Fibroblast of skin of back (primary cell): ENCODE measurements at regions not wholly inside any gene's neighbourhood (a gene's known extent, or its start where the extent isn't known, plus 50 kb on each side); places are given as distances from the start of the nearest gene placed in this dataset.

ENCODE experiments used
- DNase-seq: peaks from one replicate; pipeline ENCODE4 v3.0.0-alpha.2; 2013

DNA sequence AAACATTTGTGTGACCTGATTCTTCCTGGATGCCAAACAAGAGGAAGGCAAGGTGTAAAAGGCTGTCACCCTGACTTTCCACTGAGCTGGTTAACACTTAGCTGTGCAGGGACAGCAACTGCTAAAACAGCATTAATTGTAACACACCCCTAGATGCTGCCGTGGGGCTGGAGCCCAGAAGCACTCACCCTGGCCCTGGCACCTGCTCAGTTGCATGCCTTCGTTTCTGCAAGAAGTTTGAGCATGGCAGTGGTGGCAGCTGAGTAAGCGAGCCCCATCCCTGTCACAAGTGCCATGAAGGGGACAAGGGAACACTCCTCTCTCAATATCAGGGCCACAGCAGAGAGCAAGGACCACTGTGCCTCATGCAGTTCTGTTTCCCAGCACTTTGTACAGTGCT, 330.2 kb downstream of the TMEM114 start:
- no peak for DNase-seq

DNA sequence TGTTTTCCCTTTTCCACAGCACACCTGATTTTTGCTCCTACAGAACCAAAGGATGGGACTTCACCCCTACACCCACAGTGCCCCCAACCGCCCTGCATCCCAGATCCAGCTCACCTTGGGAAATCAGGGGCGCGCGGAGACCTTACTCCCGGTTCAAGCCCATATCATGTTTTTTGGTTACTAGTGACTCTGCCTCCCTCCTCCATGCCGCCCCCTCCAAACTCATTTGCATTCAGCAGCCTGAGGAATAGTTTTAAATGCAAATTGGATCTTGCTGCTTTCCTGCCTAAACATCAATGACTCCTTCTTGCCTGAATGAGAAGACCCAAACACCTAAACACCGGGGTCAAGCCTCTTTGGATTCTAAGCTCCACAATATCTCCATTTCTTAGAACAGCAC, 331.8 kb downstream of the TMEM114 start:
- no peak for DNase-seq

DNA sequence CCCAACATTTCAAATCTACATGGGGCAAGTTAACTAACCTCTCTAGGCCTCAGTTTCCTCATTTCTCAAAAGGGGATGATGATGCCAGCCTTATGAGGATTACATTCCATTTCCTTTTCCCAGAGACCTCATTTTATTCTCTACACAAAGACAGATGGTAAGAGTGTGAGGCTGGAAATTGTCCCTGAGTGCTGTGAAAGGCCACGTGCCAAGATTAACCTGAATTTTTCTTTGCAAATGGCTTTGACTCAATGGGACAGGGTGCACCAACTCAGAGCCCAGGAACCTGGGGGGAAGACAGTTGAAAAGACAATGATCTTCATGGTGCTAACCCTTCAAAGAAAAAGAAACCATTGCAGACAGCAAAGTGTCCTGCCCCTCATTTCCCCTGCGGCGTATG, 332.8 kb downstream of the TMEM114 start:
- DNase-seq = no peak

GRCh38 chr16:8254405-8254804, 335.9 kb downstream of the TMEM114 start:
- no peak for DNase-seq

DNA sequence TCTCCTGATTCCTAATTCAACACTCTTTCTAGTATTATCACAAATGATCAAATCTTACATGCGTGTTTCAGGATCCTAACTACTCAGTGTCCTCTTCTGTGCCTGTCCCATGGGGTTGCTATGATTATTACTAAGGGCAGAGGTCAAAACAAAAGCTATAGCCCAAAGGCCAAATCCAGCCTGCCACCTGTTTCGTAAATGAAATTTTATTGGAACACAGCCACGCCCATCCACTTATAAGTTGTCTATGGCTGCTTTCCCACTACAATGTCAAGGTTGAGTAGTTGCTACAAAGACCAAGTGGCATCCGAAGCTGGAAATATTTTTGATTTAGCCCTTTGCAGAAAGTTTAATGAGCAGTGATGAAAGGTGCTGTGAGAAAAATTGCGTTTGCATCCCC, 336.6 kb downstream of the TMEM114 start:
- no peak for DNase-seq

GRCh38 chr16:8251727-8252126, 338.6 kb downstream of the TMEM114 start:
- no peak for DNase-seq

GRCh38 chr16:8251298-8251697, 339.0 kb downstream of the TMEM114 start:
- DNase-seq = no peak

DNA sequence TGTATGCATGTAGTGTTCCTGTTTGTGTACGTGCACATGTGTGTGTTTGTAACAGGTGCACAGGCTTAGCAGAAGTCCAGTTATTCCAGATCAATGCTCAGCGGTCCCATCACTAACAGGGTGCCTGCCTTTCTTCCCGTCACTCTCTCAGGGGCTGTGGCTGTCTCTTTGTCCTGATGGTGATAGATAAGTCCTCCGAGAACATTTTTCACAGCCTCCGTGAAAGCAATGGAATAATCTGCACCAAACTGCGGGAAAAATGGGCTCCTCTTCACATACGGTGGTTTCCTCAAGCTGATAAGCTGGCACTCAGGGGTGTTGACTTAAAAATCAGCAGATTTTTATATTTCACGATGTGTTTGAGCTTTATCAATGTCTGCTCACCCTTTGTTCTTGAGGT, 342.3 kb downstream of the TMEM114 start:
- no peak for DNase-seq

DNA sequence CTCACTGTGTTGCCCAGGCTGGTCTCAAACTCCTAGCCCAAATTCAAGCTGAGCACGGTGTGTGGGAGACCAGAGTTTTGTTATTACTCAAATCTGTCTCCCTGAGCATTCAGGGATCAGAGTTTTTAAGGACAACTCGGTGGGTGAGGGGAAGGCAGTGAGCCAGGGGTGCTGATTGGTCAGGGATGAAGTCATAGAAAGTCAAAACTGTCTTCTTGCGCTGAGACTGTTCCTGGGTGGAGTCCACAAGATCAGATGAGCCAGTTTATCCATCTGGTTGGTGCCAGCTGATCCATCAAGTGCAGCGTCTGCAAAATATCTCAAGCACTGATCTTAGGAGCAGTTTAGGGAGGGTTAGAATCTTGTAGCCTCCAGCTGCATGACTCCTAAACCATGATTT, 346.3 kb downstream of the TMEM114 start:
- DNase-seq = no peak

DNA sequence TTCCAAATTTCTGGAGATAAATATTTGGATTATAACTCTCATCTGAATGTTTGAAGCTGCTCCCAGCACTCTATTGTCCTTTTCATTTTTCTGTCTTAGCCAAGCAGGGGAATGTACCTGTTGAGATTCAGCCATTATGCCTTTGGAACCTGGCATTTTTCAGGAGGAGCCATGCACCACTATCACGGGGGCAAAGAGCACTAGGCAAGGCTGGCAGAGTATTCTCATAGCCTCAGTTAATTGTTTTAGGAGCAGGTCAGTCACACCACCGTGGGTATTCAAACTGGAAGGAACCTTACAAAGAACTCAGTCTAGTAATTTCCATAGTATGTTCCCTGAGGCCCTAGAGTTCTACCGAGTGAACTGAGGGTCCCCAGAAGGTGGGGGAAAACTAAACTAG, 348.9 kb downstream of the TMEM114 start:
- no peak for DNase-seq

DNA sequence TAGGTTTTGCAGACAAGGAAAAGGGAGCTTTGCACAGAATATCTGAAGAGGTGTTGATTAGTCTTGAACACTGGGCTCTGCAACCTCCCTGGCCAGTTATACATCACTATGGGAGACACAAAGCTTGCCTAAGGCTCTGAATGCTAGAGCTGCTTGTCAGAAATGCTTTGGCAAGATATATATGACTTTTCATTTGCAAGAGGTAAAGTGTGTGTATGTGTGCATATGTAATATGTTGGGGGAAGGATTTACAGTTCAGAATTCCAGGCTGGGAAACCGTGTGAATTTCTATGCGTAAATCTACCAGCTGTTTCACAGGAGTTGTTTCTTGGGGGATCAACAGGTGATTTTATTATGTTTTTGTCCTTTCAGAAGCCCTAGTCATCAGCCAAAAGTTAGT, 350.9 kb downstream of the TMEM114 start:
- no peak for DNase-seq

GRCh38 chr16:8237452-8237851, 352.9 kb downstream of the TMEM114 start:
- DNase-seq = no peak

DNA sequence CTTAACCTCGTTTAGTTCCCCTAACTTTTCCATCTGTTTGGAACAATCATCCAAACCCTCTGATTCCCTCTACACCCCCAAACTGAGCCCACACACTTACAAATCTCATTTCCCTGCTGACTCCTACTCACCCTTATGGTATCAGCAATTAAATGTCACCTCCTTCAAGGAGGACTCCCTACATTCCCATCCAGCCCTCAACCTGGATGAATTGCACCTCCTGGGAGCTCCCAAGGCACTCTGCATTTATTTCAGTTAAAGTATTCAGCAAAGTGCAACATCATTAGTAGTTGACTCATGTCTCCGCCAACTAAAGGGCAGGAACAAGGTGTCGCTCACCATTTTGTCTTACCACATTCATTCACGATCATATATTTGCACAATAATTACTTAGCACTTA, 353.5 kb downstream of the TMEM114 start:
- no peak for DNase-seq

- no peak for DNase-seq
These were observed 359.8 kb downstream of the TMEM114 start for GRCh38 chr16:8230497-8230896.

DNA sequence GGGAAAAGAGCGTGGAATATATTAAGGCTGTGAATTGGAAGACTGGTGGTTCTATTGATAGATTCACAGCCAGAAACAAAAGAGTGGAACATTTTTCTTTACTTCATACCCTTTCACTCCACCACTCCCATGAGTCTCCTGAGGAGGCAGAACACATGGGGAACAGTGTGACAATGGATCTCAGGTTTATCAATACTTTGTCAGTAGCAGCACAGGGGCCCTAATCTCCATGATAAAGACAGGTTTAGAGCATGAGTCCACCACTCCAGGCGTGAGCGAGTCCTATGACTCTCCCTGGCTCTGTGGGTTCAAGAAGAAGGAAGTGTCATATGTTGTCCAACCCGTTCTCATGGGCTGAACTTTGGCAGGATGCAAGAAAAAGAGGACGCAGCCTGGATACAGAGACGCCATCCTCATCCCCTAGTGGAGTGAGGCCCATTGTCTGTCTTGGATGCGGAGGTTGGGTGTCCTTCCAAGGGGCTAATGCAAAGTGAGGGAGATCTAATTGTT, 361.2 kb downstream of the TMEM114 start:
- no peak for DNase-seq

- DNase-seq = no peak
These were observed 373.1 kb downstream of the TMEM114 start for GRCh38 chr16:8217201-8217600.

DNA sequence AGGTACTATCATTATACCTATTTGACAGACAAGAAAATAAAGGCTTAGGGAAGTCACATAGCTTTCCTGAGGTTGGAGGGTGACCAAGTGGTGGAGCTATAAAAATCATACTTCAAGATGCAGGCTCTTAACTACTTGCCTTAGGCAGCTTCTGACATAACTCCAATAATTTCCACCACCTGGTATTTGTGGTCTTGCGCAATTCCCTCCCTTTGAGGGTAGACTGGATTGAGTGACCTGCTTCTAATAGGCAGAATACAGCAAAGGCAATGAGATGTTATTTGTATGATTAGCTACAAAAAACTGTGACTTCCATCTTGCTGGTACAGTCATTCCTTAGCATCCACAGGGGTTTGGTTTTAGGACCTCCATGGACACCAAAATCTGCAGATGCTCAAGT, 385.5 kb downstream of the TMEM114 start:
- DNase-seq = no peak

GRCh38 chr16:8204096-8204495, 386.2 kb downstream of the TMEM114 start:
- DNase-seq = no peak

DNA sequence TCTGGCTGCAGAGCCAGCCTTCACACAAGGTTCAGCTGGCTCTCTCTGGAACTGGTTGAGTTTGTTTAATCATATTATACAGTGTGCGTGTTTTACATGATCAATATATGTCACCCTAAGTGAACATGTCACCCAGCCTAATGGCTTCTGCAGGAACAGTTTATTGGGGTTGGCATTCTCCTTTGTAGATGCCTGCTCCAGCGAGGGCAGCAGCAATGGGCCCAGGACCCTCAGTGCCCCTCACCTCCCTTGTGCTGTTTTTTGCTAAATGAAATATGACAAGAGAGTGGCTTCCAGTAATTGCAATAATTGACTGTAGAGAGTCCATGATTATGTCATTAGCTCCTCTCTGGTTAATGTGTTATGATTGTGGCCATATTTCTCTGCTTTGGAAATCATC, 387.2 kb downstream of the TMEM114 start:
- no peak for DNase-seq

DNA sequence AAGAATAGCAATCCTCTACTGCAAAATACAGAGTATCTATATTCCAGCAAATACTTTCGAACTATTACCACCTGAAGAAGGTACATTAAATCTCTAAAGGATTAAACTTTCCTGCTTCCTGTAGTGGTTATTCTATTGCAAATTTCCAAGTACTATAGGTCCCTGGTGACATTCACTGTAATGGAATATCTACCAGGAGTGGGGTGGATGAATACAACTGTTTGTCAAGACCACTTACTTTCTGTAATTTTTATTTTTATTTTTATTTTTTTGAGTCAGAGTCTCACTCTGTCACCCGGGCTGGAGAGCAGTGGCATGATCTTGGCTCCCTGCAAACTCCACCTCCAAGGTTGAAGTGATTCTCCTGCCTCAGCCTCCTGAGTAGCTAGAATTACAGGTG, 389.5 kb downstream of the TMEM114 start:
- DNase-seq = no peak

GRCh38 chr16:8199390-8199789, 390.9 kb downstream of the TMEM114 start:
- DNase-seq = no peak

DNA sequence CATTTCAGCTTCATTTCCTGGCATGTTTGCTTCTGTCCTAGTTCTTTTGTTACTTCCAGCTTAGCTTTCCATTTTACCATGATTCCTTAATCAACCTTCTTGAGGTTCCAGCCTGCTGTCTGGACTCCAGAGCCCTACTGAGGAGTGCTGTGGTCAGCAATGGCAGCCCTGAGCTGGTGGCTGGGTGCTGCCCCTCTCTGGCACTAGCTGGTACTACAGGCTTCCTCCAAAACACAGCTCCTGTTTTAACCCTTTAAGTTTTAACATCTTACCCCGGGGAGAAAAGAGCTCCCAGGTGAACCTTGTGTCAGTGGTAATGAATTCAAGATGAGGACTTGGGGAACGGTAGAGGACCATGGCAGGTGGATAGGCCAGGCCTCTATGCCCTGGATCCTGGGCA, 395.5 kb downstream of the TMEM114 start:
- no peak for DNase-seq

DNA sequence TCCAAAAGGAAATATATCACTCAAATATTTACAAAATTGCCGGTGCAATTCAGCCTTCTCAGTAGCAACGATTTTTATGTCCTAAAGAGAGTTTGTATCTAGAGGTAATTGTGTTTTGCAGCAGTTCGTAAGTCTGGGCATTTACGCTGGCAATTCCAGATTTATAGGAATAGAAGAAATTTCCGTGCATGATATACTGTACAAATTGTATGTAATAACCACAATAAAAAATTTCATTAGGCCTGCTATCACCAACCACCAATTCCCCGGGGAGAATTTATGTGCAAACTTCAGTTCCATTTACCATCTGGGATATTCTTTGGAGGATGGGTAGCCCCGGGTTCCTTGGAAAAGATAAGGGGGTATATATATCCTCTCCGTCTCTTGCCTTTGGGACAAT, 401.5 kb downstream of the TMEM114 start:
- no peak for DNase-seq

DNA sequence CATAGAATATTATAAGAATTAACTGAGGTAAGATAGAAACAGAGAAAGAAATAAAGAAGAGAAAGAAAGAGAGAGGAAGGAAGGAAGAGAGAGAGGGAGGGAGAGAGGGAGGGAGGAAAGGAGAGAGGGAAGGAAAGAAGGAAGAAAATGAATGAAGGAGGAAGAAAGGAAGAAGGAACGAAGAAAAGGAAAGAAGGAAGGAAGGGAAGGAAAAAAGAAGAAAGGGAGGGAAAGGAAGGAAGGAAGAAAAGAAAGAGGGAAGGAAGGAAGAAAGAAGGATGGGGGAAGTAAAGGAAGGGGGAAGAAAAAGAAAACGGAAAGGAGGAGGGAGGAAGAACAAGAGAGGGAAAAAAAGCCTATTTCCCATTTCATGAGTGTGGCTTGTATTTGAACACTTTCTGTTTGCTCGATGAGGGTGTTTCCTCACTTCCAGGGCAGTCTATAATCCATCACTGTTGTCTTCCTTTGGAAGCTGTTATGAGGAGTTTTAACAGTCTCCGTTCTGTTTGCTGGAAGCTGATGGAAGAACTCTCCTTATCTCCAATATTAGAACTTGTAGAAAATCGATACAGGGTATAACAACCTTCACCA, 402.4 kb downstream of the TMEM114 start:
- no peak for DNase-seq

- no peak for DNase-seq
These were observed 405.5 kb downstream of the TMEM114 start for GRCh38 chr16:8184854-8185253.
